Liver (tissue), 8 donors: ENCODE measurements at regions not wholly inside any gene's neighbourhood (a gene's known extent, or its start where the extent isn't known, plus 50 kb on each side); places are given as distances from the start of the nearest gene placed in this dataset.
A peak's percentile ranks its signal among the peaks of the same experiment; 100 is the strongest.

Experiments used
- DNase-seq: peaks from one replicate; pipeline ENCODE4 v3.0.0-alpha.2; 2017; ENCODE audit warnings: low spot score
- H3K27ac ChIP-seq, 2 donors: one replicate each; pipeline ENCODE4 v1.7.0; 2013; ENCODE audit warnings: inconsistent platforms in 2 of 2, low read length in 2 of 2, control low read depth in 1 of 2, low read depth in 1 of 2, mild to moderate bottlenecking in 1 of 2
- H3K27me3 ChIP-seq, 4 donors: one replicate each; pipeline versions ENCODE4 v1.6.1 to v1.7.0; 2013; ENCODE audit warnings: low read length in 3 of 4, inconsistent platforms in 1 of 4, mild to moderate bottlenecking in 1 of 4, moderate library complexity in 1 of 4; ENCODE audit not compliant: control insufficient read depth in 4 of 4, insufficient read depth in 4 of 4
- H3K36me3 ChIP-seq, 4 donors: one replicate each; pipeline versions ENCODE4 v1.6.1 to v1.7.0; 2013; ENCODE audit warnings: low read length in 3 of 4, mild to moderate bottlenecking in 3 of 4, low read depth in 1 of 4, moderate library complexity in 1 of 4; ENCODE audit not compliant: control insufficient read depth in 4 of 4, insufficient read depth in 3 of 4
- H3K4me1 ChIP-seq, 4 donors: one replicate each; pipeline versions ENCODE4 v1.6.1 to v1.7.0; 2013; ENCODE audit warnings: low read length in 3 of 4, mild to moderate bottlenecking in 3 of 4, moderate library complexity in 1 of 4; ENCODE audit not compliant: control insufficient read depth in 4 of 4, insufficient read depth in 4 of 4
- H3K4me3 ChIP-seq, 3 donors: one replicate each; pipeline versions ENCODE4 v1.6.1 to v1.7.0; 2013; ENCODE audit warnings: low read length in 3 of 3, control low read depth in 1 of 3, low read depth in 1 of 3, mild to moderate bottlenecking in 1 of 3
- H3K9ac ChIP-seq, 2 donors: one replicate each; pipeline ENCODE4 v1.7.0; 2013; ENCODE audit warnings: low read length in 2 of 2, mild to moderate bottlenecking in 2 of 2, moderate library complexity in 2 of 2, control low read depth in 1 of 2, low read depth in 1 of 2
- H3K9me3 ChIP-seq, 4 donors: one replicate each; pipeline versions ENCODE4 v1.6.1 to v1.7.0; 2013; ENCODE audit warnings: low read length in 3 of 4; ENCODE audit not compliant: control insufficient read depth in 4 of 4
- EGR1 ChIP-seq, 2 donors: IDR thresholded peaks; 2 replicates each; pipeline ENCODE4 v1.6.1; 2016 to 2018; ENCODE audit warnings: antibody characterized with exemption in 2 of 2, low read depth in 2 of 2
- FOXA1 ChIP-seq: IDR thresholded peaks from 2 replicates; pipeline ENCODE4 v1.6.1; 2016; ENCODE audit warnings: antibody characterized with exemption
- FOXA2 ChIP-seq: IDR thresholded peaks from 2 replicates; pipeline ENCODE4 v1.6.1; 2016; ENCODE audit warnings: antibody characterized with exemption
- GABPA ChIP-seq, 2 donors: IDR thresholded peaks in 1 of 2; conservative IDR thresholded peaks in 1 of 2; 2 replicates each; pipeline ENCODE4 v1.6.1; 2016; ENCODE audit warnings: antibody characterized with exemption in 2 of 2, mild to moderate bottlenecking in 1 of 2, moderate library complexity in 1 of 2
- HNF4A ChIP-seq, 2 donors: conservative IDR thresholded peaks; 2 replicates each; pipeline ENCODE4 v1.6.1; 2016; ENCODE audit warnings: antibody characterized with exemption in 2 of 2, mild to moderate bottlenecking in 2 of 2
- HNF4G ChIP-seq: IDR thresholded peaks from 2 replicates; pipeline ENCODE4 v1.6.1; 2016; ENCODE audit warnings: antibody characterized with exemption
- JUND ChIP-seq, 2 donors: IDR thresholded peaks; 2 replicates each; pipeline ENCODE4 v1.6.1; 2016; ENCODE audit warnings: antibody characterized with exemption in 2 of 2
- NR2F2 ChIP-seq: IDR thresholded peaks from 2 replicates; pipeline ENCODE4 v1.6.1; 2016; ENCODE audit warnings: antibody characterized with exemption
- RAD21 ChIP-seq, 2 donors: IDR thresholded peaks; 2 replicates each; pipeline ENCODE4 v1.6.1; 2016; ENCODE audit warnings: antibody characterized with exemption in 2 of 2, mild to moderate bottlenecking in 2 of 2
- RXRA ChIP-seq, 2 donors: IDR thresholded peaks; 2 replicates each; pipeline ENCODE4 v1.6.1; 2017 to 2018; ENCODE audit warnings: antibody characterized with exemption in 2 of 2, mild to moderate bottlenecking in 1 of 2
- SP1 ChIP-seq: IDR thresholded peaks from 2 replicates; pipeline ENCODE4 v1.6.1; 2018; ENCODE audit warnings: antibody characterized with exemption, mild to moderate bottlenecking
- TAF1 ChIP-seq: conservative IDR thresholded peaks from 2 replicates; pipeline ENCODE4 v1.6.1; 2016; ENCODE audit warnings: antibody characterized with exemption, mild to moderate bottlenecking
- YY1 ChIP-seq: IDR thresholded peaks from 2 replicates; pipeline ENCODE4 v1.6.1; 2016; ENCODE audit warnings: antibody characterized with exemption, mild to moderate bottlenecking
- WGBS: extraction: QIAGEN DNeasy Blood & Tissue Kit; methylation state at CpG from one replicate; pipeline ENCODE4 v1.1.7; 2013; 5-methylcytosine and 5-hydroxymethylcytosine counted together
- TF ChIP-seq, protein P1 (sequence below): fragments of 150-350 bp; IDR thresholded peaks from 2 replicates; pipeline ENCODE4 v1.5.1; 2017; ENCODE audit warnings: improper control_type of control experiment, low read depth, low read length; ENCODE audit not compliant: missing input control
- TF ChIP-seq, protein P2 (sequence below): IDR thresholded peaks from 2 replicates; pipeline ENCODE4 v1.6.1; 2016; ENCODE audit warnings: antibody characterized with exemption
- TF ChIP-seq, protein P3 (sequence below): IDR thresholded peaks from 2 replicates; pipeline ENCODE4 v1.6.1; 2016; ENCODE audit warnings: antibody characterized with exemption
- TF ChIP-seq, protein P4 (sequence below): IDR thresholded peaks from 2 replicates; pipeline ENCODE4 v1.6.1; 2016; ENCODE audit warnings: antibody characterized with exemption
- TF ChIP-seq, protein P5 (sequence below): IDR thresholded peaks from 2 replicates; pipeline ENCODE4 v1.6.1; 2016; ENCODE audit warnings: antibody characterized with exemption, mild to moderate bottlenecking
- donor health status: healthy.
- donor health status: healthy.
- donor health status: healthy.
- donor health status: healthy.
- donor health status: healthy.

DNA sequence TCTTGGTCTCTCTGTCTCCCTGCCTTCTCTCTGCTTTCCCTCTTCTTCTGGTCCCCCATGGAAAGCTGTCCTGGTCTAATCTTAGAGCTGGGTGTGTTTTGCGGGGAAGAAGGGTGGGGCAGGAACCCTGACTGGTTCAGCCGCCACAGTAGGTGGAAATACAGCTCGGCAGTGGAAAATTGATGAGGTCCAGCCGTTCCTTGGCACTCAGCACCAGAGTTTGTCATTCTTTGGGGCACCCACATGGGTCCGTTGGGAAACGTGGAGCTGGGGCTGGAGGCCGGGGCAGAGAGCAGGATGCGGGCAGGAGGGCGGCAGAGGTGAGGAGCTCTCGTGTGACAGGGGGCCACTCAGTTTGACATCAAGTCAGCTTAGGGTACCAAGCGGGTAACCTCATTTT lies 364.2 kb upstream of the AMELY start:
- H3K9me3 ChIP-seq, result no peaks in the 10 kb centered on the region
- H3K27me3 ChIP-seq, result no peaks in the 10 kb centered on the region
- no peaks in the 10 kb centered on the region for H3K36me3 ChIP-seq
- peaks cover 0 to 7% (median 0%) of the 10 kb centered on the region in 4 donors for H3K4me1 ChIP-seq
- WGBS, result 62% methylated on average over 11 of the region's 11 CpGs
- H3K27ac ChIP-seq, result no peak overlapping the region
- no peak overlapping the region for H3K4me3 ChIP-seq
- TF ChIP-seq, protein P1, sequence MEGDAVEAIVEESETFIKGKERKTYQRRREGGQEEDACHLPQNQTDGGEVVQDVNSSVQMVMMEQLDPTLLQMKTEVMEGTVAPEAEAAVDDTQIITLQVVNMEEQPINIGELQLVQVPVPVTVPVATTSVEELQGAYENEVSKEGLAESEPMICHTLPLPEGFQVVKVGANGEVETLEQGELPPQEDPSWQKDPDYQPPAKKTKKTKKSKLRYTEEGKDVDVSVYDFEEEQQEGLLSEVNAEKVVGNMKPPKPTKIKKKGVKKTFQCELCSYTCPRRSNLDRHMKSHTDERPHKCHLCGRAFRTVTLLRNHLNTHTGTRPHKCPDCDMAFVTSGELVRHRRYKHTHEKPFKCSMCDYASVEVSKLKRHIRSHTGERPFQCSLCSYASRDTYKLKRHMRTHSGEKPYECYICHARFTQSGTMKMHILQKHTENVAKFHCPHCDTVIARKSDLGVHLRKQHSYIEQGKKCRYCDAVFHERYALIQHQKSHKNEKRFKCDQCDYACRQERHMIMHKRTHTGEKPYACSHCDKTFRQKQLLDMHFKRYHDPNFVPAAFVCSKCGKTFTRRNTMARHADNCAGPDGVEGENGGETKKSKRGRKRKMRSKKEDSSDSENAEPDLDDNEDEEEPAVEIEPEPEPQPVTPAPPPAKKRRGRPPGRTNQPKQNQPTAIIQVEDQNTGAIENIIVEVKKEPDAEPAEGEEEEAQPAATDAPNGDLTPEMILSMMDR, result no peak
- TF ChIP-seq JUND (IDR thresholded peaks at IDR 0.05) (no peak), RAD21 (IDR thresholded peaks at IDR 0.05) (no peak), FOXA2 (no peak), EGR1 (IDR thresholded peaks at IDR 0.05; ENCODE audit: low read depth in 2 of 2) (no peak), SP1 (no peak), HNF4A (conservative IDR thresholded peaks at IDR 0.05) (no peak), TAF1 (no peak), FOXA1 (no peak), YY1 (no peak), NR2F2 (no peak), RXRA (IDR thresholded peaks at IDR 0.05) (no peak)
- TF ChIP-seq, protein P2, sequence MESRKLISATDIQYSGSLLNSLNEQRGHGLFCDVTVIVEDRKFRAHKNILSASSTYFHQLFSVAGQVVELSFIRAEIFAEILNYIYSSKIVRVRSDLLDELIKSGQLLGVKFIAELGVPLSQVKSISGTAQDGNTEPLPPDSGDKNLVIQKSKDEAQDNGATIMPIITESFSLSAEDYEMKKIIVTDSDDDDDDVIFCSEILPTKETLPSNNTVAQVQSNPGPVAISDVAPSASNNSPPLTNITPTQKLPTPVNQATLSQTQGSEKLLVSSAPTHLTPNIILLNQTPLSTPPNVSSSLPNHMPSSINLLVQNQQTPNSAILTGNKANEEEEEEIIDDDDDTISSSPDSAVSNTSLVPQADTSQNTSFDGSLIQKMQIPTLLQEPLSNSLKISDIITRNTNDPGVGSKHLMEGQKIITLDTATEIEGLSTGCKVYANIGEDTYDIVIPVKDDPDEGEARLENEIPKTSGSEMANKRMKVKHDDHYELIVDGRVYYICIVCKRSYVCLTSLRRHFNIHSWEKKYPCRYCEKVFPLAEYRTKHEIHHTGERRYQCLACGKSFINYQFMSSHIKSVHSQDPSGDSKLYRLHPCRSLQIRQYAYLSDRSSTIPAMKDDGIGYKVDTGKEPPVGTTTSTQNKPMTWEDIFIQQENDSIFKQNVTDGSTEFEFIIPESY, result no peak
- TF ChIP-seq, protein P3, sequence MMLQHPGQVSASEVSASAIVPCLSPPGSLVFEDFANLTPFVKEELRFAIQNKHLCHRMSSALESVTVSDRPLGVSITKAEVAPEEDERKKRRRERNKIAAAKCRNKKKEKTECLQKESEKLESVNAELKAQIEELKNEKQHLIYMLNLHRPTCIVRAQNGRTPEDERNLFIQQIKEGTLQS, result no peak
- TF ChIP-seq, protein P4, sequence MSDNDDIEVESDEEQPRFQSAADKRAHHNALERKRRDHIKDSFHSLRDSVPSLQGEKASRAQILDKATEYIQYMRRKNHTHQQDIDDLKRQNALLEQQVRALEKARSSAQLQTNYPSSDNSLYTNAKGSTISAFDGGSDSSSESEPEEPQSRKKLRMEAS, result no peak
- DNase-seq, result no peak
- H3K9ac ChIP-seq, result no peak overlapping the region

DNA sequence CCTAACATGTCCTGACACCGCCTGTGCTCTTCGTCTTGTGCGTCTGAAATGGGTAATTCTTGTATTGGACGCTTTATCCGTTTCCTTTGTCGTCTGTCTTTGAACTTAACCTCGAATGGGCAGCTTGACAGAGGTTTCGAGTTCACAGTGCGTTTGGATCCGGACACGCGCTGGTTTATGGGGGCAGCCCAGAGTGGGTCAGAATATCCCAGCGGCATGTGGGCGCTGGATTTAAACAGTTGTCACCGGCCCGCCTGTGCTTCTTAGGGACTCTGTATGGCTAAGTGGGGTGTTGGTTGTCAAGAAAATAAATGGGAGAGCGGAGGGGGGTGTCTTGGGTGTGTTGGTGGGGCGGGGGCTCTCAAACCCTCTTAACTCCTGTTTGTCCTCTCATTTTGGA lies 363.5 kb upstream of the AMELY start:
- no peak for DNase-seq
- H3K36me3 ChIP-seq, result no peaks in the 10 kb centered on the region
- WGBS, result 48% methylated on average over 18 of the region's 18 CpGs
- peaks cover 0 to 7% (median 0%) of the 10 kb centered on the region in 4 donors for H3K4me1 ChIP-seq
- no peak for TF ChIP-seq FOXA1
- no peak overlapping the region for H3K9ac ChIP-seq
- no peak overlapping the region for H3K27ac ChIP-seq
- H3K4me3 ChIP-seq, result peak overlapping the region in 1 of 3 donors; percentile 74
- no peaks in the 10 kb centered on the region for H3K27me3 ChIP-seq
- H3K9me3 ChIP-seq, result no peaks in the 10 kb centered on the region

DNA sequence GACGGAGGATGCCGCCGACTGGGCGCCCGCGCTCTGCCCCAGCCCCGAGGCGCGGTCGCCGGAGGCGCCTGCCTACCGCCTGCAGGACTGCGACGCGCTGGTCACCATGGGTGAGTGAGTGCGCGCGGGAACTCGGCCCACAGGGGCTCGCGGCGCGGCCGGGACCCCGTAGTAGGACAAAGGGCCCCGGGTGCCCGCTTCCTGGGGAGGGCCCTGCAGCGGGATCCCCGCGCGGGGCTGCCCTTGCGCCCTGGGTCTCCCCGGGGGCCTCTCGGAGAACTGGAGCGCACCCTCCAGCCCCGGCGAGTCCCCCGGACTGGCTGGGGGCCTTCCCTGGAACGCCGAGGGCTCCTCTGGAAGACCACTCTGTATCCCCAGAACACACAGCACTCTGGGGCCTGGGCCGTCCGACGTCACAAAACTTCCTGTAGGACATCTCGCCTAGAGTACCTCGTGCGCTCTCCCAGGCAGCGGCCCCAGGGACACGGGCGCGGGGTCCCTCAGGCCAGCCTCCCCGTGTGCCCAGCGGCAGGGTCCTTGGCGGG lies 362.9 kb upstream of the AMELY start:
- peaks cover 0 to 7% (median 0%) of the 10 kb centered on the region in 4 donors for H3K4me1 ChIP-seq
- no peaks in the 10 kb centered on the region for H3K27me3 ChIP-seq
- 6% methylated on average over 54 of the region's 54 CpGs for WGBS
- H3K27ac ChIP-seq, result peak overlapping the region in 1 of 2 donors; percentile 35
- H3K4me3 ChIP-seq, result peak overlapping the region in 1 of 3 donors; percentile 74
- peak; percentile 32 for DNase-seq
- no peak overlapping the region for H3K9ac ChIP-seq
- no peaks in the 10 kb centered on the region for H3K9me3 ChIP-seq
- H3K36me3 ChIP-seq, result no peaks in the 10 kb centered on the region
- TF ChIP-seq TAF1 (no peak), HNF4G (no peak), SP1 (no peak), NR2F2 (no peak), FOXA2 (no peak), RAD21 (IDR thresholded peaks at IDR 0.05) (no peak), GABPA (IDR thresholded peaks at IDR 0.05 in 1 of 2, conservative IDR thresholded peaks at IDR 0.05 in 1 of 2) (no peak), YY1 (no peak), EGR1 (IDR thresholded peaks at IDR 0.05; ENCODE audit: low read depth in 2 of 2) (no peak)
- TF ChIP-seq, protein P2, result no peak
- TF ChIP-seq, protein P5, sequence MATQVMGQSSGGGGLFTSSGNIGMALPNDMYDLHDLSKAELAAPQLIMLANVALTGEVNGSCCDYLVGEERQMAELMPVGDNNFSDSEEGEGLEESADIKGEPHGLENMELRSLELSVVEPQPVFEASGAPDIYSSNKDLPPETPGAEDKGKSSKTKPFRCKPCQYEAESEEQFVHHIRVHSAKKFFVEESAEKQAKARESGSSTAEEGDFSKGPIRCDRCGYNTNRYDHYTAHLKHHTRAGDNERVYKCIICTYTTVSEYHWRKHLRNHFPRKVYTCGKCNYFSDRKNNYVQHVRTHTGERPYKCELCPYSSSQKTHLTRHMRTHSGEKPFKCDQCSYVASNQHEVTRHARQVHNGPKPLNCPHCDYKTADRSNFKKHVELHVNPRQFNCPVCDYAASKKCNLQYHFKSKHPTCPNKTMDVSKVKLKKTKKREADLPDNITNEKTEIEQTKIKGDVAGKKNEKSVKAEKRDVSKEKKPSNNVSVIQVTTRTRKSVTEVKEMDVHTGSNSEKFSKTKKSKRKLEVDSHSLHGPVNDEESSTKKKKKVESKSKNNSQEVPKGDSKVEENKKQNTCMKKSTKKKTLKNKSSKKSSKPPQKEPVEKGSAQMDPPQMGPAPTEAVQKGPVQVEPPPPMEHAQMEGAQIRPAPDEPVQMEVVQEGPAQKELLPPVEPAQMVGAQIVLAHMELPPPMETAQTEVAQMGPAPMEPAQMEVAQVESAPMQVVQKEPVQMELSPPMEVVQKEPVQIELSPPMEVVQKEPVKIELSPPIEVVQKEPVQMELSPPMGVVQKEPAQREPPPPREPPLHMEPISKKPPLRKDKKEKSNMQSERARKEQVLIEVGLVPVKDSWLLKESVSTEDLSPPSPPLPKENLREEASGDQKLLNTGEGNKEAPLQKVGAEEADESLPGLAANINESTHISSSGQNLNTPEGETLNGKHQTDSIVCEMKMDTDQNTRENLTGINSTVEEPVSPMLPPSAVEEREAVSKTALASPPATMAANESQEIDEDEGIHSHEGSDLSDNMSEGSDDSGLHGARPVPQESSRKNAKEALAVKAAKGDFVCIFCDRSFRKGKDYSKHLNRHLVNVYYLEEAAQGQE, result no peak
